H9 (cell line): ENCODE measurements at regions not wholly inside any gene's neighbourhood (a gene's known extent, or its start where the extent isn't known, plus 50 kb on each side); places are given as distances from the start of the nearest gene placed in this dataset.
A peak's percentile ranks its signal among the peaks of the same experiment; 100 is the strongest.

Experiments
- DNase-seq: peaks from one replicate; pipeline ENCODE4 v3.0.0-alpha.2; 2017
- H2AFZ ChIP-seq: one replicate; pipeline ENCODE4 v1.6.1; 2013; ENCODE audit warnings: mild to moderate bottlenecking, low read length, control low read depth, moderate library complexity
- H2AK5ac ChIP-seq: 2 replicates; pipeline ENCODE4 v1.6.1; 2013; ENCODE audit warnings: low read length, control low read depth, mixed read lengths; ENCODE audit not compliant: insufficient read length
- H2BK120ac ChIP-seq: one replicate; pipeline ENCODE4 v1.6.1; 2013; ENCODE audit warnings: low read depth, mild to moderate bottlenecking, low read length, control low read depth, inconsistent platforms; ENCODE audit not compliant: poor library complexity, severe bottlenecking
- H2BK12ac ChIP-seq: 2 replicates; pipeline ENCODE4 v1.6.1; 2013; ENCODE audit warnings: low read length, control low read depth, mixed read lengths, low read depth; ENCODE audit not compliant: insufficient read length
- H2BK15ac ChIP-seq: 2 replicates; pipeline ENCODE4 v1.6.1; 2013; ENCODE audit warnings: low read depth, low read length, control low read depth
- H2BK20ac ChIP-seq: one replicate; pipeline ENCODE4 v1.6.1; 2013; ENCODE audit warnings: low read depth, mild to moderate bottlenecking, low read length, control low read depth, inconsistent platforms; ENCODE audit not compliant: poor library complexity, severe bottlenecking
- H2BK5ac ChIP-seq: 2 replicates; pipeline ENCODE4 v1.6.1; 2013; ENCODE audit warnings: low read length, control low read depth, mixed read lengths; ENCODE audit not compliant: insufficient read length
- H3K14ac ChIP-seq: 2 replicates; pipeline ENCODE4 v1.6.1; 2013; ENCODE audit warnings: low read length, control low read depth; ENCODE audit not compliant: insufficient read depth
- H3K18ac ChIP-seq: 2 replicates; pipeline ENCODE4 v1.6.1; 2013; ENCODE audit warnings: low read depth, mild to moderate bottlenecking, mixed read lengths, low read length, control low read depth; ENCODE audit not compliant: insufficient read length
- H3K23ac ChIP-seq: 2 replicates; pipeline ENCODE4 v1.6.1; 2013; ENCODE audit warnings: low read length, control low read depth, mixed read lengths, low read depth; ENCODE audit not compliant: insufficient read length
- H3K23me2 ChIP-seq: 2 replicates; pipeline ENCODE4 v1.6.1; 2013; ENCODE audit warnings: low read depth, mild to moderate bottlenecking, mixed read lengths, low read length, control low read depth; ENCODE audit not compliant: insufficient read length, poor library complexity, severe bottlenecking
- H3K27ac ChIP-seq: 2 replicates; pipeline ENCODE4 v1.5.1; 2013; ENCODE audit warnings: low read length, control low read depth, mixed read lengths, low read depth; ENCODE audit not compliant: insufficient read length
- H3K27me3 ChIP-seq: 2 replicates; pipeline ENCODE4 v1.6.1; 2013; ENCODE audit warnings: low read length, control low read depth, inconsistent platforms; ENCODE audit not compliant: insufficient read depth
- H3K4ac ChIP-seq: 2 replicates; pipeline ENCODE4 v1.6.1; 2013; ENCODE audit warnings: low read depth, mild to moderate bottlenecking, control low read depth, inconsistent platforms, low read length, moderate library complexity
- H3K4me1 ChIP-seq: 2 replicates; pipeline ENCODE4 v1.6.1; 2013; ENCODE audit warnings: low read length, control low read depth, inconsistent platforms; ENCODE audit not compliant: insufficient read depth
- H3K4me2 ChIP-seq: 2 replicates; pipeline ENCODE4 v1.6.1; 2013; ENCODE audit warnings: low read length, control low read depth, mixed read lengths; ENCODE audit not compliant: insufficient read length, insufficient read depth
- H3K56ac ChIP-seq: 2 replicates; pipeline ENCODE4 v1.6.1; 2013; ENCODE audit warnings: low read depth, mild to moderate bottlenecking, mixed read lengths, low read length, control low read depth; ENCODE audit not compliant: insufficient read length
- H3K79me1 ChIP-seq: 2 replicates; pipeline ENCODE4 v1.6.1; 2013; ENCODE audit warnings: low read depth, mild to moderate bottlenecking, moderate library complexity, low read length, control low read depth, inconsistent platforms; ENCODE audit not compliant: insufficient read depth, poor library complexity, severe bottlenecking
- H3K79me2 ChIP-seq: 2 replicates; pipeline ENCODE4 v1.6.1; 2013; ENCODE audit warnings: low read length, control low read depth, inconsistent platforms; ENCODE audit not compliant: insufficient read depth
- H3K9ac ChIP-seq: 2 replicates; pipeline ENCODE4 v1.6.1; 2013; ENCODE audit warnings: low read length, control low read depth, mixed read lengths; ENCODE audit not compliant: insufficient read length; ENCODE audit errors: extremely low read depth
- H3K9me3 ChIP-seq: one replicate; pipeline ENCODE4 v1.6.1; 2013; ENCODE audit warnings: low read depth, low read length, inconsistent platforms; ENCODE audit not compliant: control insufficient read depth
- H3T11ph ChIP-seq: one replicate; pipeline ENCODE4 v1.6.1; 2013; ENCODE audit warnings: mild to moderate bottlenecking, low read length, control low read depth, inconsistent platforms
- H4K20me1 ChIP-seq: one replicate; pipeline ENCODE4 v1.6.1; 2013; ENCODE audit not compliant: control insufficient read depth, insufficient read length, insufficient read depth
- H4K5ac ChIP-seq: 2 replicates; pipeline ENCODE4 v1.6.1; 2013; ENCODE audit warnings: low read depth, mild to moderate bottlenecking, mixed read lengths, low read length, control low read depth; ENCODE audit not compliant: insufficient read length
- H4K8ac ChIP-seq: replicated peaks from 2 replicates; pipeline ENCODE4 v1.6.1; 2013; ENCODE audit warnings: low read length, control low read depth, mixed read lengths, low read depth; ENCODE audit not compliant: insufficient read length
- H4K91ac ChIP-seq: 2 replicates; pipeline ENCODE4 v1.6.1; 2013; ENCODE audit warnings: low read depth, mild to moderate bottlenecking, moderate library complexity, mixed read lengths, low read length, control low read depth; ENCODE audit not compliant: insufficient read length
- H3K27ac Mint-ChIP-seq, 3 experiments: 2 replicates in 2 of 3; 3 replicates in 1 of 3; pipeline ENCODE4 v1.8.0; 2020 to 2021; ENCODE audit warnings: mixed read lengths in 3 of 3, mild to moderate bottlenecking in 1 of 3, moderate library complexity in 1 of 3
- H3K27me3 Mint-ChIP-seq: 2 replicates; pipeline ENCODE4 v1.8.0; 2021; ENCODE audit warnings: low read depth, mild to moderate bottlenecking, moderate library complexity, mixed read lengths
- H3K36me3 Mint-ChIP-seq, 3 experiments: 2 replicates in 2 of 3; 3 replicates in 1 of 3; pipeline ENCODE4 v1.8.0; 2020 to 2021; ENCODE audit warnings: low read depth in 3 of 3, mixed read lengths in 3 of 3; ENCODE audit not compliant: insufficient read depth in 1 of 3
- H3K4me1 Mint-ChIP-seq, 2 experiments: 2 replicates each; pipeline ENCODE4 v1.8.0; 2020; ENCODE audit warnings: mixed read lengths in 2 of 2
- H3K4me3 Mint-ChIP-seq, 2 experiments: 2 replicates in 1 of 2; 3 replicates in 1 of 2; pipeline ENCODE4 v1.8.0; 2020 to 2021; ENCODE audit warnings: mild to moderate bottlenecking in 2 of 2, mixed read lengths in 2 of 2, moderate library complexity in 1 of 2
- H3K9me3 Mint-ChIP-seq, 2 experiments: 2 replicates in 1 of 2; 3 replicates in 1 of 2; pipeline ENCODE4 v1.8.0; 2020; ENCODE audit warnings: mild to moderate bottlenecking in 2 of 2, mixed read lengths in 2 of 2, moderate library complexity in 1 of 2
- WGBS: extraction: QIAGEN DNeasy Blood & Tissue Kit; methylation state at CpG from one replicate; pipeline ENCODE4 v1.1.7; 2013; ENCODE audit warnings: missing lambda C conversion rate, low lambda C conversion rate, mixed read lengths; ENCODE audit not compliant: insufficient read length; ENCODE audit errors: extremely low coverage; 5-methylcytosine and 5-hydroxymethylcytosine counted together
- TF ChIP-seq, protein P1 (sequence below): fragments of 200-600 bp; sonication (generic); conservative IDR thresholded peaks from 3 replicates; pipeline ENCODE4 v1.8.0; 2021; ENCODE audit warnings: antibody characterized with exemption, mild to moderate bottlenecking

DNA sequence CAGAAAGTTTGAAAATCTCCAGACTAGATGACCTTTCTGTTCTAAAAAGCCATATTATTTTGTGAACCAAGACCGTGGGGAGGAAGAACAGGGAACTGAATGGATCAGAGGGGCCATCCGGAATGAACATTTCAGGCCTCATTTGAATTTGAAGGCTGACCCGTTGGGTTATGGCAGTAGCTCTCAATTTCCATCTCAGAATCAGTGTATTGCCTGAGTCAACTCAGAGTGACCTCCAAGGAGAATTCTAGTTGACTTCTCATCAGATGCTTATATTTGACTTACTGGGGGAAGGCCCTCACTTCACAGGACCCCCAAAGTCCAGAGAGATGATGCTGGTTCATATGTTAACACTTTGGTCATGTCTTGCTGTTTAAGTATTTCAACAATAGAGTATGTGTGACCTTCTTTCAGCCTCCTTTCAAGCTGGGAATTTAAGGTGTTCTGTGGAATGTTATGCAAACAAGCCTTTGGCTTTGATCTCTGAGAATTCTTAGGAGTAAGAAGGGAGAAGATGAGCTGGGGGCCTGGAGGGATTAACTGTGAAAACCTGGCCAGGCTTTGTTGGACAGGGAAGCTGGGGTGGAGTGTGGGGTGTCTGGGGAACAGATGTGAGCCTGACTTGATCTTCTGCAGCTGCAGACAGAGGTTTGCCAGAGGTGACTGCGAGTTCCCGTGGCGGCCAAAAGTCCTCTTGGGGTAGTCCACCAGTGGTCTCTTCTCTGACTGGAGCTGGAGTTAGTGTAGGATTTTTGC, 111.2 kb upstream of the RGMA start:
- WGBS: no CpG with 5 or more reads among the region's 6 CpGs
- H3K4me2 ChIP-seq: no peak overlapping the region
- H2BK20ac ChIP-seq: no peak overlapping the region
- TF ChIP-seq, protein P1, sequence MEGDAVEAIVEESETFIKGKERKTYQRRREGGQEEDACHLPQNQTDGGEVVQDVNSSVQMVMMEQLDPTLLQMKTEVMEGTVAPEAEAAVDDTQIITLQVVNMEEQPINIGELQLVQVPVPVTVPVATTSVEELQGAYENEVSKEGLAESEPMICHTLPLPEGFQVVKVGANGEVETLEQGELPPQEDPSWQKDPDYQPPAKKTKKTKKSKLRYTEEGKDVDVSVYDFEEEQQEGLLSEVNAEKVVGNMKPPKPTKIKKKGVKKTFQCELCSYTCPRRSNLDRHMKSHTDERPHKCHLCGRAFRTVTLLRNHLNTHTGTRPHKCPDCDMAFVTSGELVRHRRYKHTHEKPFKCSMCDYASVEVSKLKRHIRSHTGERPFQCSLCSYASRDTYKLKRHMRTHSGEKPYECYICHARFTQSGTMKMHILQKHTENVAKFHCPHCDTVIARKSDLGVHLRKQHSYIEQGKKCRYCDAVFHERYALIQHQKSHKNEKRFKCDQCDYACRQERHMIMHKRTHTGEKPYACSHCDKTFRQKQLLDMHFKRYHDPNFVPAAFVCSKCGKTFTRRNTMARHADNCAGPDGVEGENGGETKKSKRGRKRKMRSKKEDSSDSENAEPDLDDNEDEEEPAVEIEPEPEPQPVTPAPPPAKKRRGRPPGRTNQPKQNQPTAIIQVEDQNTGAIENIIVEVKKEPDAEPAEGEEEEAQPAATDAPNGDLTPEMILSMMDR: no peak
- H4K91ac ChIP-seq: no peak overlapping the region
- no peak overlapping the region for H2AFZ ChIP-seq
- H3K79me1 ChIP-seq: no peaks in the 10 kb centered on the region
- no peak overlapping the region for H3K14ac ChIP-seq
- H3K9ac ChIP-seq: no peak overlapping the region
- H3K27ac ChIP-seq: no peak overlapping the region
- Mint-ChIP-seq H3K9me3 (peaks cover 4 to 12% of the 10 kb centered on the region in 2 experiments; a peak in 3 of 5 replicates), H3K27me3 (peaks cover 22% of the 10 kb centered on the region), H3K36me3 (peaks cover 0 to 15% (median 0%) of the 10 kb centered on the region in 3 experiments; a peak in 3 of 7 replicates), H3K4me1 (peaks cover 20 to 34% of the 10 kb centered on the region in 2 experiments), H3K4me3 (0 out of 5 replicates have a peak overlapping the region, but pooled peaks of 1 of the 2 experiments have one; percentile 22), H3K27ac (no peak overlapping the region; a peak in 1 of 7 replicates)
- no peaks in the 10 kb centered on the region for H3K9me3 ChIP-seq
- no peak overlapping the region for H4K5ac ChIP-seq
- no peak overlapping the region for H4K8ac ChIP-seq
- no peaks in the 10 kb centered on the region; the same call in 1 of the 2 replicates for H3K27me3 ChIP-seq
- H2BK120ac ChIP-seq: no peak overlapping the region
- no peaks in the 10 kb centered on the region for H3K79me2 ChIP-seq
- no peak overlapping the region for H3K4ac ChIP-seq
- H2AK5ac ChIP-seq: no peak overlapping the region
- H4K20me1 ChIP-seq: no peaks in the 10 kb centered on the region
- DNase-seq: no peak
- H2BK15ac ChIP-seq: no peak overlapping the region
- no peak overlapping the region for H2BK12ac ChIP-seq
- H3K23ac ChIP-seq: no peak overlapping the region
- no peaks in the 10 kb centered on the region for H3K23me2 ChIP-seq
- no peak overlapping the region for H3K56ac ChIP-seq
- peaks cover 7% of the 10 kb centered on the region; the same call in 1 of the 2 replicates for H3K4me1 ChIP-seq
- H2BK5ac ChIP-seq: no peak overlapping the region
- H3T11ph ChIP-seq: no peak overlapping the region
- no peak overlapping the region for H3K18ac ChIP-seq
